Thymus (tissue), 11 donors: ENCODE measurements at regions not wholly inside any gene's neighbourhood (a gene's known extent, or its start where the extent isn't known, plus 50 kb on each side); places are given as distances from the start of the nearest gene placed in this dataset.

ENCODE experiments used
- DNase-seq, 9 donors: peaks; one replicate each; pipeline ENCODE4 v3.0.0-alpha.2; 2013; ENCODE audit warnings: low spot score in 9 of 9, low read depth in 6 of 9, missing footprints in 1 of 9
- H3K27ac ChIP-seq, 2 donors: one replicate each; pipeline ENCODE4 v1.5.1; 2013; ENCODE audit warnings: control low read depth in 1 of 2, low read depth in 1 of 2, low read length in 1 of 2, mild to moderate bottlenecking in 1 of 2, moderate library complexity in 1 of 2
- H3K27me3 ChIP-seq, 2 donors: one replicate each; pipeline ENCODE4 v1.5.1; 2013; ENCODE audit warnings: low read length in 1 of 2; ENCODE audit not compliant: control insufficient read depth in 2 of 2, insufficient read depth in 1 of 2
- H3K36me3 ChIP-seq, 2 donors: one replicate each; pipeline ENCODE4 v1.5.1; 2013; ENCODE audit warnings: low read length in 1 of 2, mild to moderate bottlenecking in 1 of 2, moderate library complexity in 1 of 2; ENCODE audit not compliant: control insufficient read depth in 2 of 2, insufficient read depth in 2 of 2
- H3K4me1 ChIP-seq, 2 donors: one replicate each; pipeline ENCODE4 v1.5.1; 2013; ENCODE audit warnings: low read length in 2 of 2; ENCODE audit not compliant: control insufficient read depth in 2 of 2, insufficient read depth in 2 of 2
- H3K4me3 ChIP-seq, 2 donors: one replicate each; pipeline ENCODE4 v1.5.1; 2013; ENCODE audit warnings: low read length in 2 of 2, control low read depth in 1 of 2, mild to moderate bottlenecking in 1 of 2
- H3K9me3 ChIP-seq, 2 donors: one replicate each; pipeline ENCODE4 v1.5.1; 2013; ENCODE audit warnings: low read length in 1 of 2, mild to moderate bottlenecking in 1 of 2; ENCODE audit not compliant: control insufficient read depth in 2 of 2, insufficient read depth in 1 of 2
- WGBS: extraction: QIAGEN DNeasy Blood & Tissue Kit; methylation state at CpG from one replicate; pipeline ENCODE4 v1.1.7; 2013; 5-methylcytosine and 5-hydroxymethylcytosine counted together
- donor health status: healthy.

GRCh38 chr7:121557034-121557892, 161.2 kb upstream of the FAM3C start:
- no peak for DNase-seq
- WGBS: 95% methylated on average over 4 of the region's 4 CpGs
- H3K27ac ChIP-seq: no peak overlapping the region
- no peaks in the 10 kb centered on the region for H3K9me3 ChIP-seq
- no peaks in the 10 kb centered on the region for H3K36me3 ChIP-seq
- no peaks in the 10 kb centered on the region for H3K27me3 ChIP-seq
- H3K4me3 ChIP-seq: no peak overlapping the region
- H3K4me1 ChIP-seq: no peaks in the 10 kb centered on the region

GRCh38 chr7:121555558-121555957, 159.4 kb upstream of the FAM3C start:
- Histone ChIP-seq H3K9me3 (no peaks in the 10 kb centered on the region), H3K4me3 (no peak overlapping the region), H3K4me1 (no peaks in the 10 kb centered on the region), H3K27ac (no peak overlapping the region), H3K36me3 (no peaks in the 10 kb centered on the region), H3K27me3 (no peaks in the 10 kb centered on the region)
- 88% methylated on average over 3 of the region's 3 CpGs for WGBS
- DNase-seq: no peak

- H3K27ac ChIP-seq: no peak overlapping the region
- no peaks in the 10 kb centered on the region for H3K9me3 ChIP-seq
- H3K4me1 ChIP-seq: no peaks in the 10 kb centered on the region
- H3K4me3 ChIP-seq: no peak overlapping the region
- no peaks in the 10 kb centered on the region for H3K27me3 ChIP-seq
- no peaks in the 10 kb centered on the region for H3K36me3 ChIP-seq
- 2% methylated on average over 3 of the region's 3 CpGs for WGBS
- peak; percentile 3 to 62 (median 18) for DNase-seq
Measured at GRCh38 chr7:121547544-121548092, 151.5 kb upstream of the FAM3C start.

- no peaks in the 10 kb centered on the region for H3K4me1 ChIP-seq
- H3K9me3 ChIP-seq: no peaks in the 10 kb centered on the region
- no peaks in the 10 kb centered on the region for H3K27me3 ChIP-seq
- H3K4me3 ChIP-seq: no peak overlapping the region
- DNase-seq: no peak
- H3K36me3 ChIP-seq: no peaks in the 10 kb centered on the region
- 93% methylated on average over 4 of the region's 4 CpGs for WGBS
- no peak overlapping the region for H3K27ac ChIP-seq
Measured at GRCh38 chr7:121546632-121547543, 150.8 kb upstream of the FAM3C start.

GRCh38 chr7:121545418-121545817, 149.3 kb upstream of the FAM3C start:
- H3K27ac ChIP-seq: no peak overlapping the region
- H3K4me3 ChIP-seq: no peak overlapping the region
- no peak for DNase-seq
- H3K9me3 ChIP-seq: no peaks in the 10 kb centered on the region
- WGBS: 92% methylated on average over 2 of the region's 2 CpGs
- H3K27me3 ChIP-seq: no peaks in the 10 kb centered on the region
- no peaks in the 10 kb centered on the region for H3K4me1 ChIP-seq
- no peaks in the 10 kb centered on the region for H3K36me3 ChIP-seq

- WGBS: 52% methylated on average over 2 of the region's 2 CpGs
- no peaks in the 10 kb centered on the region for H3K36me3 ChIP-seq
- DNase-seq: no peak
- H3K4me3 ChIP-seq: no peak overlapping the region
- no peak overlapping the region for H3K27ac ChIP-seq
- no peaks in the 10 kb centered on the region for H3K4me1 ChIP-seq
- no peaks in the 10 kb centered on the region for H3K9me3 ChIP-seq
- H3K27me3 ChIP-seq: no peaks in the 10 kb centered on the region
Measured at GRCh38 chr7:121544726-121545125, 148.6 kb upstream of the FAM3C start.

- Histone ChIP-seq H3K4me3 (no peak overlapping the region), H3K9me3 (no peaks in the 10 kb centered on the region), H3K27me3 (no peaks in the 10 kb centered on the region), H3K27ac (no peak overlapping the region), H3K36me3 (no peaks in the 10 kb centered on the region), H3K4me1 (no peaks in the 10 kb centered on the region)
- 92% methylated on average over 1 of the region's 1 CpG for WGBS
- DNase-seq: no peak
Measured at GRCh38 chr7:121544238-121544637, 148.1 kb upstream of the FAM3C start.

- no peak for DNase-seq
- Histone ChIP-seq H3K36me3 (no peaks in the 10 kb centered on the region), H3K4me1 (no peaks in the 10 kb centered on the region), H3K27ac (no peak overlapping the region), H3K4me3 (no peak overlapping the region), H3K27me3 (no peaks in the 10 kb centered on the region), H3K9me3 (no peaks in the 10 kb centered on the region)
- 97% methylated on average over 1 of the region's 1 CpG for WGBS
Measured at GRCh38 chr7:121541457-121541856, 145.3 kb upstream of the FAM3C start.

- H3K36me3 ChIP-seq: no peaks in the 10 kb centered on the region
- 95% methylated on average over 1 of the region's 1 CpG for WGBS
- no peak for DNase-seq
- H3K9me3 ChIP-seq: no peaks in the 10 kb centered on the region
- H3K4me3 ChIP-seq: no peak overlapping the region
- H3K4me1 ChIP-seq: no peaks in the 10 kb centered on the region
- no peak overlapping the region for H3K27ac ChIP-seq
- H3K27me3 ChIP-seq: no peaks in the 10 kb centered on the region
Measured at GRCh38 chr7:121540138-121540537, 144.0 kb upstream of the FAM3C start.
